ENCODE measurements at regions not wholly inside any gene's neighbourhood (a gene's known extent, or its start where the extent isn't known, plus 50 kb on each side); places are given as distances from the start of the nearest gene placed in this dataset.
"Not testable (repeated sequence)": the region's sequence is repeated elsewhere in the genome, so short reads cannot be mapped to it uniquely, and the experiment has no call there.

DNA sequence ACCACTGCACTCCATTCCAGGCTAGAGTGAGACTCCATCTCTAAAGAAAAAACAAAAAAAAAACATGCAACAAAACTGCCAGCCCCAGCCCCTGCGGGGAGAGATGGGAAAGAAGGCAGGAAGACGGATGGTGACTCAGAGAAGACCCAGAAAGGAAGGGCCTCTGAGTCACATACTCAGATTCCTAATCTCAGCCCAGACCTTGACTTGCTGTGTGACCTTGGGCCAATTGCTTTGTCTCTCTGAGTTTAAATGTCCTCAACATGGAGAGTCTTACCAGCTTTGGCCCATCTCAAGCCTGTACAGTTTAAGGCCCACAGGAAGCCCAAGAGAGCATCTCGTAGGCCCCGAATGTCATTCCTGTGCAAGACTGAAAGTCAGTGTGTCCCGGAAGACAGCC is 86.5 kb upstream of the LHX1 start:
- H3K36me3 ChIP-seq: no peaks in the 10 kb centered on the region
- no peaks in the 10 kb centered on the region for H3K27me3 ChIP-seq
- no peak overlapping the region for H3K4me3 ChIP-seq
- TF ChIP-seq, protein P1, sequence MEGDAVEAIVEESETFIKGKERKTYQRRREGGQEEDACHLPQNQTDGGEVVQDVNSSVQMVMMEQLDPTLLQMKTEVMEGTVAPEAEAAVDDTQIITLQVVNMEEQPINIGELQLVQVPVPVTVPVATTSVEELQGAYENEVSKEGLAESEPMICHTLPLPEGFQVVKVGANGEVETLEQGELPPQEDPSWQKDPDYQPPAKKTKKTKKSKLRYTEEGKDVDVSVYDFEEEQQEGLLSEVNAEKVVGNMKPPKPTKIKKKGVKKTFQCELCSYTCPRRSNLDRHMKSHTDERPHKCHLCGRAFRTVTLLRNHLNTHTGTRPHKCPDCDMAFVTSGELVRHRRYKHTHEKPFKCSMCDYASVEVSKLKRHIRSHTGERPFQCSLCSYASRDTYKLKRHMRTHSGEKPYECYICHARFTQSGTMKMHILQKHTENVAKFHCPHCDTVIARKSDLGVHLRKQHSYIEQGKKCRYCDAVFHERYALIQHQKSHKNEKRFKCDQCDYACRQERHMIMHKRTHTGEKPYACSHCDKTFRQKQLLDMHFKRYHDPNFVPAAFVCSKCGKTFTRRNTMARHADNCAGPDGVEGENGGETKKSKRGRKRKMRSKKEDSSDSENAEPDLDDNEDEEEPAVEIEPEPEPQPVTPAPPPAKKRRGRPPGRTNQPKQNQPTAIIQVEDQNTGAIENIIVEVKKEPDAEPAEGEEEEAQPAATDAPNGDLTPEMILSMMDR (IDR thresholded peaks at IDR 0.05): no peak
- TF ChIP-seq POLR2A (IDR thresholded peaks at IDR 0.05): no peak
- H3K27ac ChIP-seq: no peak overlapping the region
- DNase-seq: no peak
- no peaks in the 10 kb centered on the region for H3K9me3 ChIP-seq
- no peaks in the 10 kb centered on the region for H3K4me1 ChIP-seq

DNA sequence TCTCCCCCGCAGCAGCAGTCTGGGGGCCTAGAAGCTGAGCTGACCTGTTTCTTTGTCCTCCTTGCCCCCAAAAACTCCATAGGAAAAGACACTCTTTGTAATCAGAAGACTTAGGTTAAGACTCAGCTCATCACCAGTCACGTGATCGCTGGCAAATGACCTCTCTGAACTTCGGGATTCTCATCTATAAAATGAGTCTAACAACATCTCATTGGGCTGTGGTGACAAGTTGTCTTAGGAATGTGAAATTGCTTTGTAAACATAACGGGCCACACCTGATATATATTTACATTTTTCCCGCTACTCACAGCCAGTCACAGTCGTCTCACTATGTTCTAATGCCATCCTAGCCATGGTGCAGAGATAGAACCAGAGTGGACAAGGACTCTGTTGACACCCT is 86.0 kb upstream of the LHX1 start:
- H3K27ac ChIP-seq: no peak overlapping the region
- no peaks in the 10 kb centered on the region for H3K36me3 ChIP-seq
- TF ChIP-seq POLR2A (IDR thresholded peaks at IDR 0.05): no peak
- TF ChIP-seq, protein P1 (IDR thresholded peaks at IDR 0.05): no peak
- no peak for DNase-seq
- no peaks in the 10 kb centered on the region for H3K27me3 ChIP-seq
- no peak overlapping the region for H3K4me3 ChIP-seq
- H3K9me3 ChIP-seq: no peaks in the 10 kb centered on the region
- H3K4me1 ChIP-seq: no peaks in the 10 kb centered on the region

DNA sequence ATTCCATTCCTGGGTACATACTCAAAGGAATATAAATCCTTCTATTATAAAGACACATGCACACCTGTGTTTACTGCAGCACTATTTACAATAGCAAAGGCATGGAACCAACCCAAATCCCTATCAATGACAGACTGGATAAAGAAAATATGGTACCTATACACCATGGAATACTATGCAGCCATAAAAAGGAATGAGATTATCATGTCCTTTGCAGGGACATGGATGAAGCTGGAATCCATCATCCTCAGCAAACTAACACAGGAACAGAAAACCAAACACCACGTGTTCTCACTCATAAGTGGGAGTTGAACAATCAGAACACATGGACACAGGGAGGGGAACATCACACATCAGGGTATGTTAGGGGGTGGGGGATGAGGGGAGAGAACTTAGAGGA is 84.8 kb upstream of the LHX1 start:
- H3K4me1 ChIP-seq, H3K27ac ChIP-seq, DNase-seq, H3K9me3 ChIP-seq, H3K4me3 ChIP-seq, H3K36me3 ChIP-seq, H3K27me3 ChIP-seq: not testable (repeated sequence)

DNA sequence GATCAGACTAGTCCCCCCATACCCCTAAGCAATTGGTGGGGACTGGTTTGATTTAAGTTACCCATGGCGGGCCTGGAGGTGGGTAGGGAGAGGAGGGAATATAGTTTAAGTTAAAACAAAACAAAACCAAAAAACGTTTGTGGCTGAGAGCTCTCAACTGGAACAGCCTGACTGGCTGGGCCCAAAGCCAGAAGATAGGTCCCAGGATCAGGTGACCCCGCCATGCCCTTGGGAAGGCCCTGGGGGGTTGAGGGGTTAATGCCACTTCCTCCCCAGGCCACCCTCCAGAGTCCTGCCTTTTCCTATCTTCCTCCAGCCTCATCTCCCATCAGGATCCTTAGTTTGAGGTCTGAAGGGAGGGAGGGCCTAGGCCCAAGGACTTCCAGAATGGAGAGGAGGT is 82.3 kb upstream of the LHX1 start:
- Histone ChIP-seq H3K27me3 (no peaks in the 10 kb centered on the region), H3K27ac (no peak overlapping the region), H3K4me1 (no peaks in the 10 kb centered on the region), H3K36me3 (no peaks in the 10 kb centered on the region), H3K4me3 (no peak overlapping the region), H3K9me3 (no peaks in the 10 kb centered on the region)
- DNase-seq: no peak
- TF ChIP-seq, protein P1 (IDR thresholded peaks at IDR 0.05): no peak
- no peak for TF ChIP-seq POLR2A (IDR thresholded peaks at IDR 0.05)

DNA sequence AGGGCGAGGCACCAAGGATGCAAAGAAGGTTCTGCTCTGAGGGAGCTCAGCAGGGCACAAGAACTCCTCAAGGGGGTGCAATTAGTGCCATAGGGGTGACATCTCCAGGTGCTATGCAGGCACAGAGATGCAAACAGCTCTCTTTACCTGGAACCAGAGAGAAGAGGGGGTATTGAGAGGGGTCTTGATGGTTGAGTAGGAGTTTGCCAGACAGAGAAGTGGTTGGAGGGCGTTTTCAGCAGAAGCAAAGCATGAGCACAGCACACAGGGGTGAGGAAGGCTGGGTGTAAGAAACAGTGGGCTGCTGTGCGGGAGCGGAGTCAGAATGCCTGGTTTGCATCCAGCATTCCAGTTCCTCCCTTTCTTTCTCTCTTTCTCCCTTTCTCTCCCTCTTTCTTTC is 81.8 kb upstream of the LHX1 start:
- no peak overlapping the region for H3K27ac ChIP-seq
- no peaks in the 10 kb centered on the region for H3K27me3 ChIP-seq
- DNase-seq: no peak
- no peaks in the 10 kb centered on the region for H3K4me1 ChIP-seq
- no peak overlapping the region for H3K4me3 ChIP-seq
- TF ChIP-seq, protein P1 (IDR thresholded peaks at IDR 0.05): no peak
- no peak for TF ChIP-seq POLR2A (IDR thresholded peaks at IDR 0.05)
- H3K9me3 ChIP-seq: no peaks in the 10 kb centered on the region
- H3K36me3 ChIP-seq: no peaks in the 10 kb centered on the region

DNA sequence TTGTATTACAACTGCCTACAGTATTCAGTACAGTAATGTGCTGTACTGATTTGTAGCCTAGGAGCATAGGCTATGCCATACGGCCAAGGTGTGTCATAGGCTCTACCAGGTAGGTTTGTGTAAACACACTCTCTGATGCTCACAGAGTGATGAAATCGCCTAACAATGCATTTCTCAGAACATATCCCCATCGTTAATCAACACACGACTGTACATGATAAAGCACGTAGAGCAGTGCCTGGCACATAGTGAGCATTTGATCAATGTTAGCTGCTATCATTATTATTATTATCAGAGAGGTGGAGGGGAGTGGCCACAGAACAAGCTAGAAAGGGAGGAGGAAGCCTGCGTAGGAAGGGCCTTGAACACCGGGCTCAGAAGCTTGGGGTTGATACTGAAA is 81.1 kb upstream of the LHX1 start:
- Histone ChIP-seq H3K4me1 (no peaks in the 10 kb centered on the region), H3K27me3 (no peaks in the 10 kb centered on the region), H3K9me3 (no peaks in the 10 kb centered on the region), H3K36me3 (no peaks in the 10 kb centered on the region), H3K4me3 (no peak overlapping the region), H3K27ac (no peak overlapping the region)
- DNase-seq: no peak
- no peak for TF ChIP-seq POLR2A (IDR thresholded peaks at IDR 0.05)
- TF ChIP-seq, protein P1 (IDR thresholded peaks at IDR 0.05): no peak

All from Peyer's patch (tissue), 4 donors.